K562 (cell line): ENCODE measurements at regions not wholly inside any gene's neighbourhood (a gene's known extent, or its start where the extent isn't known, plus 50 kb on each side); places are given as distances from the start of the nearest gene placed in this dataset.

Experiments used
- ATAC-seq: fragments of 200-7000 bp; cut with Tn5 transposase; 3 replicates; pipeline ENCODE4 v1.9.1; 2020; ENCODE audit warnings: moderate library complexity
- BruUV-seq: library from RNA; stranded (reverse); fragments of 400-500 nt; replicated peaks from 2 replicates; lab custom pipeline; 2021; lab: Mats Ljungman, UMichigan
- CTCF ChIA-PET: fragments of 300-600 bp; formaldehyde crosslinking; extraction: SDS; loops from one replicate; lab custom pipeline; 2021; ENCODE audit warnings: low intra/inter-chr PET ratio; lab: Yijun Ruan, JAX
- POLR2A ChIA-PET: fragments of 300-600, 350-650 bp; sonication (Branson Sonifier 250); formaldehyde crosslinking; extraction: SDS; loops from one replicate; lab custom pipeline; 2021; ENCODE audit warnings: antibody characterized with exemption, inconsistent platforms; lab: Yijun Ruan, JAX
- DNase-seq, 4 experiments: peaks; one replicate each; pipeline versions ENCODE4 v3.0.0 to v3.0.0-alpha.2; 2011 to 2018; ENCODE audit warnings: low spot score in 3 of 4, mixed read lengths in 3 of 4; ENCODE audit errors: extremely low read depth in 1 of 4
- FAIRE-seq: peaks from 2 replicates; lab custom pipeline; 2011; peaks lifted over from hg19 to GRCh38; lab: Jason Lieb, UNC
- H2AFZ ChIP-seq: 2 replicates; pipeline ENCODE4 v1.6.0; 2011; ENCODE audit warnings: low read depth, low read length, control low read depth, inconsistent platforms
- H3K27ac ChIP-seq: fragments of 200-600 bp; 3 replicates; pipeline ENCODE4 v1.8.0; 2011; ENCODE audit warnings: low read depth, mild to moderate bottlenecking, control low read depth, inconsistent platforms, low read length, moderate library complexity, mixed read lengths; ENCODE audit errors: extremely low read depth
- H3K27me3 ChIP-seq, 2 experiments: fragments of 300-600 bp in 1 of 2; 2 replicates in 1 of 2; 3 replicates in 1 of 2; pipeline versions ENCODE4 v1.6.0 to v1.8.0; 2011; ENCODE audit warnings: inconsistent platforms in 2 of 2, low read length in 2 of 2, mild to moderate bottlenecking in 1 of 2, mixed read lengths in 1 of 2, moderate library complexity in 1 of 2; ENCODE audit not compliant: control insufficient read depth in 2 of 2, insufficient read depth in 2 of 2
- H3K36me3 ChIP-seq: fragments of 300-600 bp; 3 replicates; pipeline ENCODE4 v1.8.0; 2011; ENCODE audit warnings: mild to moderate bottlenecking, low read length, inconsistent platforms; ENCODE audit not compliant: control insufficient read depth, insufficient read depth
- H3K4me1 ChIP-seq, 2 experiments: fragments of 200-600 bp in 1 of 2; replicated peaks in 1 of 2; 2 replicates in 1 of 2; 3 replicates in 1 of 2; pipeline versions ENCODE4 v1.5.1 to v1.8.0; 2011; ENCODE audit warnings: inconsistent platforms in 2 of 2, low read length in 2 of 2, mild to moderate bottlenecking in 1 of 2, mixed read lengths in 1 of 2, moderate library complexity in 1 of 2; ENCODE audit not compliant: control insufficient read depth in 2 of 2, insufficient read depth in 2 of 2
- H3K4me2 ChIP-seq: 2 replicates; pipeline ENCODE4 v1.6.1; 2011; ENCODE audit warnings: low read length, control low read depth, inconsistent platforms, mixed read lengths; ENCODE audit not compliant: insufficient read depth
- H3K4me3 ChIP-seq: fragments of 200-600 bp; sonication (generic), shearing (Covaris generic); 2 replicates; pipeline ENCODE4 v1.5.1; 2016; ENCODE audit warnings: control low read depth, inconsistent platforms
- H3K79me2 ChIP-seq: fragments of 200-600 bp; 3 replicates; pipeline ENCODE4 v1.8.0; 2011; ENCODE audit warnings: low read length, inconsistent platforms; ENCODE audit not compliant: control insufficient read depth, insufficient read depth
- H3K9ac ChIP-seq, 2 experiments: 2 replicates each; pipeline versions ENCODE4 v1.6.0 to v1.6.1; 2011; ENCODE audit warnings: low read depth in 2 of 2, low read length in 2 of 2, control low read depth in 1 of 2, inconsistent platforms in 1 of 2, mild to moderate bottlenecking in 1 of 2, mixed read lengths in 1 of 2; ENCODE audit not compliant: insufficient read depth in 1 of 2
- H3K9me1 ChIP-seq: one replicate; pipeline ENCODE4 v1.6.0; 2011; ENCODE audit warnings: inconsistent platforms, mild to moderate bottlenecking, low read length, moderate library complexity; ENCODE audit not compliant: control insufficient read depth, insufficient read depth
- H3K9me3 ChIP-seq: replicated peaks from 2 replicates; pipeline ENCODE4 v1.5.1; 2011; ENCODE audit warnings: low read depth, low read length, inconsistent platforms; ENCODE audit not compliant: control insufficient read depth, insufficient read depth
- H4K20me1 ChIP-seq: replicated peaks from 2 replicates; pipeline ENCODE4 v1.6.1; 2011; ENCODE audit warnings: low read length, inconsistent platforms, mixed read lengths; ENCODE audit not compliant: control insufficient read depth, insufficient read depth
- C11orf30 ChIP-seq: fragments of 450-650 bp; IDR thresholded peaks from 2 replicates; pipeline ENCODE4 v1.6.1; 2016; ENCODE audit warnings: low read depth, mild to moderate bottlenecking
- CBFA2T3 ChIP-seq: fragments of 450-650 bp; IDR thresholded peaks from 2 replicates; pipeline ENCODE4 v1.6.1; 2017
- FOXA3 ChIP-seq, 2 experiments: fragments of 450-650 bp in 1 of 2; sonication (generic) in 1 of 2; formaldehyde crosslinking; IDR thresholded peaks in 1 of 2; conservative IDR thresholded peaks in 1 of 2; 2 replicates each; pipeline versions ENCODE4 v1.4.0 to v1.8.0; 2020 to 2022; ENCODE audit warnings: mild to moderate bottlenecking in 2 of 2, missing genetic modification reagents in 1 of 2
- MBD2 ChIP-seq: sonication (generic); IDR thresholded peaks from 2 replicates; pipeline ENCODE4 v1.6.1; 2016; ENCODE audit warnings: low read depth, borderline replicate concordance
- MEIS2 ChIP-seq: fragments of 450-650 bp; IDR thresholded peaks from 2 replicates; pipeline ENCODE4 v1.6.1; 2014; ENCODE audit warnings: mild to moderate bottlenecking; ENCODE audit not compliant: partially characterized antibody
- PCBP1 ChIP-seq: fragments of 200-400 bp; formaldehyde crosslinking; IDR thresholded peaks from 2 replicates; pipeline ENCODE4 v1.6.1; 2018; ENCODE audit warnings: mild to moderate bottlenecking, low read depth, low read length; ENCODE audit not compliant: poor library complexity, severe bottlenecking
- SMARCA4 ChIP-seq: fragments of 450-650 bp; IDR thresholded peaks from 2 replicates; pipeline ENCODE4 v1.6.1; 2016
- TAL1 ChIP-seq: fragments of 450-650 bp; IDR thresholded peaks from 2 replicates; pipeline ENCODE4 v1.6.1; 2016; ENCODE audit warnings: mild to moderate bottlenecking
- TCF3 ChIP-seq: sonication (generic); formaldehyde crosslinking; IDR thresholded peaks from 2 replicates; pipeline ENCODE4 v1.4.0; 2020; ENCODE audit warnings: mild to moderate bottlenecking, missing genetic modification reagents
- TEAD4 ChIP-seq, 2 experiments: sonication (generic) in 1 of 2; formaldehyde crosslinking in 1 of 2; IDR thresholded peaks; 2 replicates each; pipeline versions ENCODE4 v1.6.1 to v1.8.0; 2012 to 2022; ENCODE audit warnings: borderline replicate concordance in 1 of 2, inconsistent platforms in 1 of 2, low read length in 1 of 2, mild to moderate bottlenecking in 1 of 2, missing genetic modification reagents in 1 of 2
- TRIM24 ChIP-seq, 2 experiments: fragments of 450-650 bp; IDR thresholded peaks; 2 replicates each; pipeline ENCODE4 v1.6.1; 2016
- ZNF316 ChIP-seq: fragments of 450-650 bp; IDR thresholded peaks from 2 replicates; pipeline ENCODE4 v1.6.1; 2016
- ZNF408 ChIP-seq: fragments of 250-450 bp; sonication (Bioruptor Pico); IDR thresholded peaks from 2 replicates; pipeline ENCODE4 v1.4.0; 2020; ENCODE audit warnings: low read depth, mild to moderate bottlenecking, moderate library complexity
- ZNF583 ChIP-seq: fragments of 250-450 bp; sonication (Bioruptor Pico); IDR thresholded peaks from 2 replicates; pipeline ENCODE4 v1.4.0; 2020
- ZNF668 ChIP-seq: fragments of 250-450 bp; sonication (Bioruptor Pico); IDR thresholded peaks from 2 replicates; pipeline ENCODE4 v1.8.0; 2022; ENCODE audit warnings: mild to moderate bottlenecking, inconsistent platforms
- ZNF699 ChIP-seq: fragments of 250-450 bp; sonication (Bioruptor Pico); IDR thresholded peaks from 2 replicates; pipeline ENCODE4 v1.8.0; 2021; ENCODE audit warnings: mild to moderate bottlenecking, moderate library complexity; ENCODE audit not compliant: insufficient replicate concordance
- ZNF766 ChIP-seq: fragments of 200-800 bp; sonication (Bioruptor generic); conservative IDR thresholded peaks from 2 replicates; pipeline ENCODE4 v1.6.1; 2016; ENCODE audit warnings: missing genetic modification characterization, missing compliant biosample characterization
- WGBS: fragments of 100-300 bp; shearing (Covaris generic); methylation state at CpG from one replicate; pipeline ENCODE4 v1.1.6; 2016; ENCODE audit warnings: low coverage, mixed read lengths; ENCODE audit not compliant: insufficient coverage; ENCODE audit errors: missing lambda C conversion rate; 5-methylcytosine and 5-hydroxymethylcytosine counted together
- in situ Hi-C: fragments of 300-500 bp; cut with MboI; formaldehyde crosslinking; loops from 4 replicates; pipeline ENCODE4 v1.15.0; 2018; ENCODE audit warnings: inconsistent platforms, mixed read lengths
- intact Hi-C: fragments of 100-400 bp; cut with micrococcal nuclease; formaldehyde crosslinking; loops from 2 replicates; pipeline ENCODE4 v1.14.2; 2022

- TF ChIP-seq TRIM24 (IDR thresholded peaks at IDR 0.05) (peak; percentile 28 to 34; a peak in 2 of 4 replicates), ZNF583 (CRISPR knock-in tag) (no peak), C11orf30 (peak; percentile 45; the same call in 1 of the 2 replicates), ZNF316 (peak; percentile 37)
- ATAC-seq (no peak), FAIRE-seq (no peak), DNase-seq (no peak)
- Histone ChIP-seq H3K9me1 (no peaks in the 10 kb centered on the region), H3K4me2 (no peak overlapping the region), H3K36me3 (no peaks in the 10 kb centered on the region), H3K4me3 (no peak overlapping the region), H3K9me3 (peaks cover 3% of the 10 kb centered on the region; the same call in 1 of the 2 replicates), H3K27me3 (no peaks in the 10 kb centered on the region), H3K9ac (no peak overlapping the region), H3K4me1 (peaks cover 0 to 24% of the 10 kb centered on the region in 2 experiments; a peak in 4 of 5 replicates), H3K79me2 (no peaks in the 10 kb centered on the region), H3K27ac (no peak overlapping the region), H4K20me1 (no peaks in the 10 kb centered on the region), H2AFZ (no peak overlapping the region)
- no TSS peak for BruUV-seq
- ChIA-PET POLR2A (no interaction called here), CTCF (no interaction called here)
- WGBS = 89% methylated on average over 2 of the region's 2 CpGs
- in situ Hi-C loops (no loop called here), intact Hi-C loops (no loop called here)
These were observed 499.6 kb upstream of the JARID2 start for GRCh38 chr6:14746139-14746837.

GRCh38 chr6:14747881-14748520 is 497.9 kb upstream of the JARID2 start:
- no TSS peak for BruUV-seq
- H3K4me3 ChIP-seq = no peak overlapping the region
- ChIA-PET POLR2A (interaction anchor here (0.7 to 1.5 kb wide), 3 partner anchors 7 to 40 kb away, joined by 3 to 4 read pairs (median 4); no protein-coding TSS in a partner anchor), CTCF (no interaction called here)
- no peaks in the 10 kb centered on the region for H4K20me1 ChIP-seq
- DNase-seq (no peak), FAIRE-seq (no peak), ATAC-seq (no peak)
- no peak overlapping the region for H3K9ac ChIP-seq
- no peak overlapping the region for H2AFZ ChIP-seq
- WGBS = 48% methylated on average over 3 of the region's 3 CpGs
- peaks cover 3% of the 10 kb centered on the region; the same call in 1 of the 2 replicates for H3K9me3 ChIP-seq
- peaks cover 0 to 17% of the 10 kb centered on the region in 2 experiments; a peak in 4 of 5 replicates for H3K4me1 ChIP-seq
- no peaks in the 10 kb centered on the region for H3K36me3 ChIP-seq
- no peaks in the 10 kb centered on the region for H3K79me2 ChIP-seq
- H3K4me2 ChIP-seq = no peak overlapping the region
- intact Hi-C loops (no loop called here), in situ Hi-C loops (no loop called here)
- no peaks in the 10 kb centered on the region for H3K27me3 ChIP-seq
- no peak overlapping the region for H3K27ac ChIP-seq
- no peaks in the 10 kb centered on the region for H3K9me1 ChIP-seq
- TF ChIP-seq FOXA3 (CRISPR knock-in tag; conservative IDR thresholded peaks at IDR 0.05 in 1 of 2, IDR thresholded peaks at IDR 0.05 in 1 of 2) = peak in 1 of 2 experiments; percentile 55; a peak in 1 of 4 replicates
- no peak for TF ChIP-seq MBD2
- TF ChIP-seq ZNF408 (CRISPR knock-in tag) = no peak
- TF ChIP-seq SMARCA4 = no peak
- TF ChIP-seq ZNF766 (CRISPR knock-in tag) = peak; percentile 60; the same call in 1 of the 2 replicates
- TF ChIP-seq TEAD4 (IDR thresholded peaks at IDR 0.05; ENCODE audit: low read length) = peak; percentile 78; the same call in 1 of the 2 replicates
- TF ChIP-seq TEAD4 (CRISPR knock-in tag; IDR thresholded peaks at IDR 0.05; ENCODE audit: borderline replicate concordance) = no peak
- TF ChIP-seq CBFA2T3 = peak; percentile 41; the same call in 1 of the 2 replicates
- peak; percentile 38; the same call in 1 of the 2 replicates for TF ChIP-seq TCF3
- no peak for TF ChIP-seq ZNF668 (CRISPR knock-in tag)
- TF ChIP-seq TAL1 = peak; percentile 26
- no peak for TF ChIP-seq ZNF699 (CRISPR knock-in tag)
- TF ChIP-seq PCBP1 = no peak
- peak; percentile 45 for TF ChIP-seq MEIS2
